GM19193 (cell line): ENCODE measurements at regions not wholly inside any gene's neighbourhood (a gene's known extent, or its start where the extent isn't known, plus 50 kb on each side); places are given as distances from the start of the nearest gene placed in this dataset.

Source experiments
- POLR2A ChIP-seq: IDR thresholded peaks from 4 replicates; pipeline ENCODE4 v1.6.1; 2011; ENCODE audit not compliant: insufficient read depth, insufficient read length; ENCODE audit errors: extremely low read depth

DNA sequence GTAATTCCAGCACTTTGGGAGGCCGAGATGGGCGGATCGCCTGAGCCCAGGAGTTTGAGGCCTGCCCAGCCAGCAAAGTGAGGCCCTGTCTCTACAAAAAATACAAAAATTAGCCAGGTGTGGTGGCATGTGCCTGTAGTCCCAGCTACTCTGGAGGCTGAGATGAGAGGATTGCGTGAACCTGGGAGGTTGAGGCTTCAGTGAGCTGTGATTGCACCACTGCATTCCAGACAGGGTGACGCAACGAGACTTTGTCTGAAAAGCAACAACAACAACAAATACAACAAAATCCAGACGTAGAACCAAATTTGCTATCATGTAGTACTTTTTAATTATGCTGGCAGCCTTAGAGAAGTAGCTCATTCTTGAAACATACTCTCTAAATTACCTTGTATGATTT lies 277.1 kb downstream of the KLF5 start:
- TF ChIP-seq POLR2A = no peak

DNA sequence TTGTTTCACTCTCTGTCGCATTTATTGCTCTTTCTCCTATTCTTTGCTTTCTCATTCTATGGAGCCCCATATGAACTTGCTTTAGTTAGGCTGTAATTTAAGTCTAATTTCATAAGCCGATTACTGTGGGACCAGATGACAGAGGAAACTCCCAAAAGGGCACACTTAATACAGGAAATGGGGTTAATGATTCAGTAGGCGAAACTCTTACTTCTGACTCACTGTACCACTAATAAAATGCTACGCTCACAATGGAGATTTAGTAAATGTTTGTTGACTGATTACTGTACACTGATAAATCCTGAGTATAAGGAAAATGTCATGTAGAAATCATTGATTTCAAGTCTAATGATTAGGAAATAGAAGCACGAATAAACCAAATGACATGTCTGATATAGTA lies 276.4 kb downstream of the KLF5 start:
- no peak for TF ChIP-seq POLR2A

DNA sequence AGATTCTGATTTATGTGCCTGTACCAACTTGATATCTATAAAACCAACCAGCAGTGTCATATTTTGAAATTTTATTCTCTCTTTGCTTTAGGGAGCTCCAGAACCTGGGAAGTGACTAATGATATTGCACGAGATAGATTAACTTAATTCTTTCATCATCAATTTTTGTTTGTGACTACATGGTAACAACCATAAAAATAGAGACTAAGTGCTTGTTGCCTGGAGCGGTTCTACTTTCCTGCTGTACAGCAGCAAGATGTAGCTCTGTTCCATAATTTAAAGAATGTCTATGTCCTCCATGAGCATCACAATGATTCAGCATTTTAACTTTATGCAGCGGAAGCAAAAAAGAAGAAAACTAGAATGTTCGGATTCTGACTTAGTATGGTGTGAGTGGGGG lies 275.6 kb downstream of the KLF5 start:
- TF ChIP-seq POLR2A = no peak

DNA sequence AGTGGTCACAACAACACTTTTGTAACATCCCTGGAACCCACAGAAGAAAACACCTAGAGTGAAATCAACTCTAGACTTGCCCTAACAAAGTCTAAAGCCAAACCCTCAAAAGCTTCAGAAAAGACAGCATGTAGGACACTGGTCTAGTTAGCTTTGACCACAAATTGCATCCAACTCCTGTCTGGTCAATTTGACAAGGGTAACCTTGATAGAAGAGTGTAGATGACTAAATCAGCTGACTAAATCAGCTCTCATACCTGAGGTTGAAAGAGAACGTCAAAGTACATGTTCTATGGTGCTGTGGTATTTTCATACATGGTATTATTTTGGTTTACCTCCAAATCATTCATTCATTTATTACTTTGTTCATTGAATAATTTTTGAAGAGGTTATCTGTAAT lies 272.8 kb downstream of the KLF5 start:
- TF ChIP-seq POLR2A = no peak

DNA sequence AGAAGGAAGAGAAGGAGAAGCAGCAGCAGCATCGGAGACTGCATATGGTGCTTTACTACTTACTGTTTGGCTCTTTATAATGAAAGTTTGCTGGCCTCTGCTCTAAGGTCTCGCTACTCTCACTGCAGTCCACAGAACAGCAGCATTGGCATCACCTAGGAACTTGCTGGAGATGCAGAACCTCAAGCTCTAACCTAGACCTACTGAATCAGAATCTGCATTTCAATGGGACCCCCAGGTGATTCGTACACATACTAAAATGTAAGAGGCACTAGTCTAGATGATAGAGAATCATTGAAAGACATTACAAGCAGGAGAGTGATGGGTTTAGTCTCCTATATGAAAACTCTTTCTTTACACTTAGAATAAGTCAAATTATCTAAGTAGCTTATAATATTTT lies 270.6 kb downstream of the KLF5 start:
- TF ChIP-seq POLR2A = no peak

DNA sequence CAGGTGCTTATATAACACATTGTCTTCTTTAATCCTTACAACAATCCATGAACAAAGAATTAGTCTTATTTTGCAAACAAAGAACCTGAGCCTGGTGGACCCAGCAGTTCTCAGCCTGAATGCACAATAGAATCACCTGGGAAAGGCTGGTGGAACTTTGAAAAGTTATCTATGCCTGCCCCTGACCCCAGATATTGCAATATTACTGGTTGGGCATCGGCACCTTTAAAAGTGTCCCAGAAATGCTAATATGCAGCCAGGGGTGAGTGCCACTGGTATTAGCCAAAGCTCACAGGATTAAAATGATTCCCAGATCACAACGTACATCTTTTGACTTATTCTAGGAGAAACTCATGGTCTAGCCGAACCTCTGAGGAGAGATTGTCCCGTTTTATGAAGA lies 268.8 kb downstream of the KLF5 start:
- TF ChIP-seq POLR2A = no peak

DNA sequence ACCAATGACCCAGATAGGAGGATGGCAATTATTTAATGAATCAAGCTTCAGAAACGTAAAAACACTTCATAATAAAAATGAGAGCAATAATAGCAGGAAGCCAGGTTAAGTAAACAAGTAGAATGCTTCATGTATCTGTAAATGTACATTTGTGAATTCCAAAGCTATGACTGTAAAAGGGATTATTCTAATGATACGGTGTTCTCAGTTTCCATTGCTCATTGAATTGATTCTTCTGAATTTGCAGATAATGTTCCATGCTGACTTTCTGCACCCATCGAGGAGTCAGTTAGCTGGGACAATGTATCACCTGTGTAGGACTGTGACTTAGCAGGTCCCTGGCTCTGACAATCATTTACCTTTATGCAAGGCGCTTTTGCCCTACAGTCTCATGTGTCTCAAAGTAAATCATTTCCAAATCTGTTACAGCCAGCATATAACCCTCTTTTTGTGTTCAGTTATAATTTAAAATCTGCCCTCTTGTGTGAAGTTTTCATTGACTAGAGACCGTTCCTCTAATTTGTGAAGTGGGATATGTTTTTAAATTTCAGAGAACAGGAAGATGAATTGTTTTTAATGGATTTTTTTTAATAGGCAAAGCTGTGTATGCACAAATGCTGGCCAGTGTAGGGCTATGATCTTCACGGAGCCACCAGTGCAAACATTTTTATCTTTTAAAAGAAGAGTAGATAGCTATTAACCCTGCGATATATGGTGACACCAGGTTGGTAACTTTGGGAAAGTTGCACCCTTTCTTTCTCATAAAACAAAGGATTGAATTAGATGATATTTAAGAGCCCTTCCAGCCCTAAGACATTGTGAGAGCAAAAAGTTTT lies 267.1 kb downstream of the KLF5 start:
- no peak for TF ChIP-seq POLR2A

DNA sequence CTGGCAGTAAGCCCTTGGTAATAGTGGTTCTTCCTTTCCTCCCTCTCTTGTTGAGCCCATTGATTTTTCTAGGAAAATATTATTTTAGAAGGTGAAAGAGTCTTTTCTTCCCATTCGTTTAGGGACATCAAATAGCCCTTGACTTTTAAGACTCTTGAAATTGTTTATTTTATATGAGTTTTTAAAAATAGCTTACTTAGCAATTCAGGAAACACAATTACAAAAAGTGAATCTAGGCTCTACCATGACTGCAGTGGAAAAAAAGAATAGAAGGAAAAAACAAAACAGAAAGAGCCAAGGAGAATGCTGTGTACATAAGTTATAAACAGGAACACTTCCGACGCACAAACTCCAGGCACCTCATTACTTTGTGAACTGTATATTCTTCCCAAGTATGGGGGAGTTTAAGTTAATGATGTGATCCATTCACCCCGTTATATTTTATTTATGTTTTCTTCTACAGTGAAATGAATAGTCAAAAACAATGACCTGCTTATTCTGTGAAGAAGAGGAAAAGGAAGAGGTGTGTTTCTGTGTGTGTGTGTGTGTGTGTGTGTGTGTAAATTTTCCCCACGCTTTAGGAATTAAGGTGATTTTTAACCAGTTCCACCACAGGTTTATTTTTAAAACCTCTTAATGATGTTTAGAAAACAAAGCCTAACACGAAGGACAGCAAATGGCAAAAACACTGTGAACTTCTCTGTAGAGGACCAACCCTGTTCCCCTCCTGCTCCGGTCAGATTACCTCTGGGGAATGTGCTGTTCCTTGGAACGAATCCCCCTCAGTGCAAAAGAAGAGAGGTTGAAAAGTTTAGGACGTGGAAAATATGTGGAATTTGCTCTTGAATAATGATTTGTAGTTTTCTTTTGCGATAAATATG lies 266.3 kb downstream of the KLF5 start:
- no peak for TF ChIP-seq POLR2A

DNA sequence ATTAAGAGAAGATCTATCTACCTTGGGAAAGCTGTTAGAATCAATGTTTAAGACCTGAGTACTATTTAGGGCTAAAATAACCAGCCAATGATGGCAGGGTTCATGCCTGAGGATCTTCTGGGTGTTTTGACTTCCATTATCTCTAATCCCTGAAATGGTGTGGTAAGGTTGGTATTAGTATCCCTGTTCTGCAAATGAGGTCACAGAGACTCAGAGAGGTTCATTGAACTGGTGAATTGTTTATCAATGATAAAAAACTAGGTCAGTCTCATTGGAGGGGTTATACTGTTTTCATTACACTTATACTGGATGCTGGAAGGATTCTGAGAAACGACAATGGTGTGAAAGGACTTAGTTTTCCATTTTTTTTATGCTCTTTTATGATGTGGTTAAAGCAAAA lies 264.8 kb downstream of the KLF5 start:
- no peak for TF ChIP-seq POLR2A

DNA sequence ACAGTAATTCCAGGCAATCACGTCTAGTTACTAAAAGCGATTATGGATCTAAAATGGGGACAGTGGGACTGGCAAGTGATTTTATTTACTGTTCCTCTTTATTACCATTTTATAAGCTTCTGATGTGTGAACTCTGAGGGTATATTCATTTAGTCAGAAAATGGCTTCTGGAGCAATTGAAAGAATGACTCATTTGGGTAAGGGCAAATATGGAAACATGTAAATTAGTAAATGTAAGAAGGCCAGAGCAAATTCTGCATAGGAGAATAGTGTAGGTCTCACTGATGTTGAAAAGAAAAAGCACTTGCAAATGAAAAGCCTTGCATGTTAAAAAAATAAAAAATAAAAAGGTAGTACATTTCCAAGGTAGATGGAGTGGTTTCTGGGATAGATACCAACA lies 262.2 kb downstream of the KLF5 start:
- no peak for TF ChIP-seq POLR2A

DNA sequence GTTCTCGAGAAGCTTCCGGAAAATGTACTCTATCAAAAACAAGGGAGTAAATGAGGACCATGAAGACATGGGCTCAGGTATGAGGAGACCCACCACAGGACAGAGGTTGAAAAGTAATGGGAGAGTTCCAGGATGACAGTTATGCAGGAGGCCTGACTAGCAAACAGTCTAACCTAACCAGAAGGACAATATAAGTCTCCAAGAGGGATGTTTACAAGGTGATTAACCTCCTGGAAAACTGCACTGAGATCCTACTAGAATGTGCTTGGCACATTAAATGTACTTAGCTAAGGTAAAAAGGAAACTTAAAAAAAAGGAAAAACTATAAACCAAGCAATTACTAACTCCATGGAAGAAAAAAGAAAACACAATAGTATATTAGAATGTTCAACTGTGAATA lies 258.3 kb downstream of the KLF5 start:
- no peak for TF ChIP-seq POLR2A

DNA sequence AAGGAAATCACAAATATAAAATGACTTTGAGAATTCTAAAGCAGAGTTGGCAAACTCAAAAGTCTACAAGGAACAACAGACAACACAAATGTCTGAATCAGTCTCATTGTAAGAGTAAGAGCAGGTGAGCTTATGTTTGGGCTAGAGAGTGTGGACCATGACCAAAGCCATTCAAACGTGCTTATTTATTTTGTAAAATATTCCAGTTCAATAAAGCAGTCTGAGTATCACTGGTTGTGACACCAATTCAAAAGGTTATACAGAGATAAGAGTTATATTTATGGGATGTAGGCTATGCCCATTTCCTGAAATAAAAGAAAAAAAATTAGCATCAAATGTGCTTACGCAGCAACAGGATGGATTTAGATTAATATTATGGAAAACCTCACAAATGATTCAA lies 251.6 kb downstream of the KLF5 start:
- no peak for TF ChIP-seq POLR2A

DNA sequence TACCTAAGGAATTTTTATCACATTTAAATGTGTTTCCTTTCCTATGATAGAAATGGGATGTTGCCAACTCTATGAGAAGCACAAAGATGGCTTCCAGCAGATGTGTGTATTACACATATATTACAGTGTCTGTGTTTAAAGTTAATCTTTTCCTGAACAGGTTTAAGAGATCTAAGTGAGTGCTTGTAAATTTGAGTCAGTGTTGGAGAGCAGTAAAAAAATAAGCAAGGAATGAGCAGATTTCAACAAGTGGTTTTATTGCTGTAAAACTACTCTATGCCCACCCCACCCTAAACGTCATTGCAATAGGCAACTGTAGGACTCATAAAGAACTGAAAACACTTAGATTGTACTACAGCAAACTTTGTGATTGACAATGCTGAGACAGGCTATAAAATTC lies 248.7 kb downstream of the KLF5 start:
- TF ChIP-seq POLR2A = no peak

DNA sequence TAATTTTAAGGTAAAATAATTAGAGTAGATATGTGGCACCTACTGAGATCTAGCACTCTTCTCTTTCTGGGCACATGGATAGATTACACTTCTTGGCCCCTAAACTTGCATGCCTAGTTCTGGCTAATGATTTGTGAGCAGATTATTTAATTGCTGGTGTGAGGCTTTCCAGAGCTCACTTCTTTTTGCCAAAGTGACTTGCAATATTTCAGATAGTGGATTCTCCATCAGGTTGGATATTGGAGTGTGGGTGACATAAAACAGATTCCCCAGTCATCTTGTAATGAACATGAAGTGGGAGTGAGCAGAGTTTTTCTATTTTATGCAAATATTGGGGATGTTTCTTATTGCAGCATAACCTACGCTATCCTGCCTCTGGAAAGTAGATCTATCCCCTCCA lies 247.9 kb downstream of the KLF5 start:
- no peak for TF ChIP-seq POLR2A

DNA sequence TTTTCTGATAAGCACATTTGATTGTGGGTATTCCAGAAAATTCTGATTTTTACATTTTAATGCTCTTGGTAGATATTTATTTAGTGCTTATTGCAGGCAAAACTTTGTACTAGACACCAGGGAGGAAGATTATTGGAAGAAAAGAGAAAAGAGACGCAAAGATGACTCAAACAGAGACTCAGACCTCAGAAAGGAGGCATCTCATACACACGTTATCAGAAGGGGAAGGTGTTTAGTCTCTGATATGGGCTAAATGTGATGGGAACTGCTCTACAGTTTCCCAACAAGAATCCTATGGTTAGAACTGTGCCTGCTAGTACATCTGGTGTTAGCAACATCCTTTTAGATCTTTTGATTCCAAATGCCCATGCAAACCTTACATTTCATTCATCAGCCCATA lies 245.6 kb downstream of the KLF5 start:
- TF ChIP-seq POLR2A = no peak

DNA sequence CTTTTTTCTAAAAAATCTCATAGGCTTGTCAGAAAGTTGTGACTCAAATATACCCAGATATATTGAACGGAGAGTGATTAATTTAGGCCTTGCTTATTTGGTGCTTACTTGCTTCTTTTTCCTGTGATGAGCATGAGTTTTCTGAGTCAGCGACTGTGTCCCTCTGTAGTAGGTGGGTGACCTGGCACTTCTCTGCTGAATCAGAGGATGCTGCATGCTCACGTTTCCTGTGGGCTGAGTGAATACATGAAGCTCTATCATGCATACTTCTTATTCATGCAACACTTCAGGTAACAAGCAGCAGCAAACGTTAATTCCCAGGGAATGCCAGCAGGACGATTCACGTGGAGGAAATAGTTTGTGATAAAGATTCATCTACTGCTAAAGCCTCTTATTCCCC lies 245.0 kb downstream of the KLF5 start:
- TF ChIP-seq POLR2A = no peak
